Body of pancreas (tissue), 4 donors: ENCODE measurements at regions not wholly inside any gene's neighbourhood (a gene's known extent, or its start where the extent isn't known, plus 50 kb on each side); places are given as distances from the start of the nearest gene placed in this dataset.

Experiments used
- ATAC-seq: fragments of 150-250 bp; one replicate; pipeline ENCODE4 v1.9.1; 2016
- DNase-seq, 4 donors: peaks; one replicate each; pipeline ENCODE4 v3.0.0-alpha.2; 2019
- H3K27ac ChIP-seq, 4 donors: fragments of 200-600 bp; sonication (generic); 1 replicate in 3 of 4; 2 replicates in 1 of 4; pipeline versions ENCODE4 v1.5.1 to v1.6.1; 2016 to 2019; ENCODE audit warnings: mild to moderate bottlenecking in 1 of 4, mixed read lengths in 1 of 4, moderate library complexity in 1 of 4
- H3K27me3 ChIP-seq, 2 donors: fragments of 200-600 bp; sonication (generic); one replicate each; pipeline ENCODE4 v1.6.0; 2016; ENCODE audit warnings: mild to moderate bottlenecking in 1 of 2
- H3K36me3 ChIP-seq, 2 donors: fragments of 200-600 bp; sonication (generic); replicated peaks in 1 of 2; 2 replicates each; pipeline ENCODE4 v1.5.1; 2016; ENCODE audit warnings: low read depth in 2 of 2; ENCODE audit not compliant: insufficient read depth in 1 of 2
- H3K4me1 ChIP-seq: fragments of 200-600 bp; sonication (generic); one replicate; pipeline ENCODE4 v1.6.0; 2016
- H3K4me3 ChIP-seq, 2 donors: fragments of 200-600 bp; sonication (generic); 1 replicate in 1 of 2; 2 replicates in 1 of 2; pipeline ENCODE4 v1.5.1; 2016 to 2019
- H3K9me3 ChIP-seq, 3 donors: fragments of 200-600 bp; sonication (generic); 1 replicate in 2 of 3; 2 replicates in 1 of 3; pipeline ENCODE4 v1.5.1; 2016
- POLR2A ChIP-seq, 3 donors: fragments of 450-650 bp; IDR thresholded peaks; one replicate each; pipeline ENCODE4 v1.6.1; 2016; ENCODE audit warnings: antibody characterized with exemption in 3 of 3, mild to moderate bottlenecking in 2 of 3
- WGBS, 2 donors: methylation state at CpG; one replicate each; pipeline ENCODE4 v1.1.5; 2017; 5-methylcytosine and 5-hydroxymethylcytosine counted together
- intact Hi-C: fragments of 100-400 bp; cut with DNase I; formaldehyde crosslinking; loops from one replicate; pipeline ENCODE4 v1.15.1; 2023
- TF ChIP-seq, protein P1 (sequence below), 7 experiments: fragments of 450-650 bp in 4 of 7; fragments of 200-600 bp in 3 of 7; sonication (generic) in 3 of 7; IDR thresholded peaks; one replicate each; pipeline ENCODE4 v1.5.1; 2016 to 2019; ENCODE audit warnings: antibody characterized with exemption in 7 of 7

GRCh38 chr9:28329323-28329722 lies 756.0 kb upstream of the C9orf72 start:
- no peak for DNase-seq
- Histone ChIP-seq H3K9me3 (peaks cover 0 to 6% (median 0%) of the 10 kb centered on the region in 3 donors), H3K4me3 (no peak overlapping the region), H3K27me3 (no peaks in the 10 kb centered on the region), H3K36me3 (no peaks in the 10 kb centered on the region), H3K4me1 (no peaks in the 10 kb centered on the region), H3K27ac (no peak overlapping the region)
- no peak for ATAC-seq
- 64 to 71% methylated on average over 3 of the region's 3 CpGs for WGBS, 2 donors
- TF ChIP-seq POLR2A (IDR thresholded peaks at IDR 0.05) = no peak
- TF ChIP-seq, protein P1, sequence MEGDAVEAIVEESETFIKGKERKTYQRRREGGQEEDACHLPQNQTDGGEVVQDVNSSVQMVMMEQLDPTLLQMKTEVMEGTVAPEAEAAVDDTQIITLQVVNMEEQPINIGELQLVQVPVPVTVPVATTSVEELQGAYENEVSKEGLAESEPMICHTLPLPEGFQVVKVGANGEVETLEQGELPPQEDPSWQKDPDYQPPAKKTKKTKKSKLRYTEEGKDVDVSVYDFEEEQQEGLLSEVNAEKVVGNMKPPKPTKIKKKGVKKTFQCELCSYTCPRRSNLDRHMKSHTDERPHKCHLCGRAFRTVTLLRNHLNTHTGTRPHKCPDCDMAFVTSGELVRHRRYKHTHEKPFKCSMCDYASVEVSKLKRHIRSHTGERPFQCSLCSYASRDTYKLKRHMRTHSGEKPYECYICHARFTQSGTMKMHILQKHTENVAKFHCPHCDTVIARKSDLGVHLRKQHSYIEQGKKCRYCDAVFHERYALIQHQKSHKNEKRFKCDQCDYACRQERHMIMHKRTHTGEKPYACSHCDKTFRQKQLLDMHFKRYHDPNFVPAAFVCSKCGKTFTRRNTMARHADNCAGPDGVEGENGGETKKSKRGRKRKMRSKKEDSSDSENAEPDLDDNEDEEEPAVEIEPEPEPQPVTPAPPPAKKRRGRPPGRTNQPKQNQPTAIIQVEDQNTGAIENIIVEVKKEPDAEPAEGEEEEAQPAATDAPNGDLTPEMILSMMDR (IDR thresholded peaks at IDR 0.05) = no peak
- intact Hi-C loops = no loop called here

GRCh38 chr9:28332648-28333047 lies 759.4 kb upstream of the C9orf72 start:
- Histone ChIP-seq H3K36me3 (no peaks in the 10 kb centered on the region), H3K9me3 (no peaks in the 10 kb centered on the region), H3K27ac (no peak overlapping the region), H3K27me3 (no peaks in the 10 kb centered on the region), H3K4me1 (no peaks in the 10 kb centered on the region), H3K4me3 (no peak overlapping the region)
- 39 to 51% methylated on average over 3 of the region's 3 CpGs for WGBS, 2 donors
- intact Hi-C loops = no loop called here
- TF ChIP-seq POLR2A (IDR thresholded peaks at IDR 0.05) = no peak
- TF ChIP-seq, protein P1 (IDR thresholded peaks at IDR 0.05) = no peak
- DNase-seq (no peak), ATAC-seq (no peak)

DNA sequence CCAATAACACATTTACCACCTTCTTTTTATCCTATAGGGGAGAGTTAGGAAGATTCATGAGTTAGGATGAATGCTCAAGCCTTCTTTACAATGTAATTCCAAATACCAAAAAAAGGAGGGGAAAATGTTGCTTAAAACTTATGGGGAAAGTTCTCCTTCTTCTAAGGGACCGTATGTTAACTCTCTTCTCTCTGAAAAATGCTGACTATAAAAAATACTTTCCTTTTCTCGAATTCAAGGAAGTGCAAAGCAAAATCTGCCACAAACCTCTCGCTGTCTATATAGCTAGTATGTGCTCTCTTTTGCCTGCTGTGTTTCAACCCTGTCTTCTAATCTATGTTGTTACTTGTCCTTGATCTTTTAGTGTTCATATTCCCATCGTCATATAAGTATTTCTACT lies 768.6 kb upstream of the C9orf72 start:
- Histone ChIP-seq H3K4me1 (no peaks in the 10 kb centered on the region), H3K27ac (no peak overlapping the region), H3K9me3 (no peaks in the 10 kb centered on the region), H3K36me3 (no peaks in the 10 kb centered on the region), H3K27me3 (no peaks in the 10 kb centered on the region), H3K4me3 (no peak overlapping the region)
- DNase-seq (no peak), ATAC-seq (no peak)
- no peak for TF ChIP-seq POLR2A (IDR thresholded peaks at IDR 0.05)
- TF ChIP-seq, protein P1 (IDR thresholded peaks at IDR 0.05) = no peak
- 51 to 57% methylated on average over 4 of the region's 4 CpGs for WGBS, 2 donors
- intact Hi-C loops = no loop called here

DNA sequence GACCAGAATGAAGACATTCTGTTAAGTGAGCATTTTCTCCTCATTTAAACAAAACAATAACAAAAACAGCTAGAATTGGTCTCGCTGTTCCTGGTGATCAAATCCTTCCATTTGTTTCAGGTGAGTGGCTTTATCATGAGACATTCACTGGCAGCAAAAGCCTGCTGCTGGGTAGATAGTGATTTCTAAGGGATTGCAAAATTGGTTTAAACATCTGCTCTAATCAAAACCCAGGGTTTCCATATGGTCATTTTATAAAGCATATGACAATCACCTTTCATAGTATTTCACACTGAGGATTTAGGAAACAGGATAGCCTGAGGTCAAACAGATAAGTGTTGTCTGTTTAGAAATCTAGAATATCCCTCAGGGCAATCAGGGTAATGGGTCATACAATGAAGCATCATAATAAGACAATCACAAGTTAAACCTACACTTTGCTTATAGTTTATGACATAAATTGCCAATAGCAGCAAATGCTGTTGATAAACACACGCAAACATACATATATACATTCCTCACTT lies 769.6 kb upstream of the C9orf72 start:
- H3K27ac ChIP-seq = no peak overlapping the region
- TF ChIP-seq, protein P1 (IDR thresholded peaks at IDR 0.05) = no peak
- TF ChIP-seq POLR2A (IDR thresholded peaks at IDR 0.05) = no peak
- no peak for DNase-seq
- H3K36me3 ChIP-seq = no peaks in the 10 kb centered on the region
- intact Hi-C loops = no loop called here
- no peak for ATAC-seq
- 59 to 64% methylated on average over 2 of the region's 2 CpGs for WGBS, 2 donors
- H3K27me3 ChIP-seq = no peaks in the 10 kb centered on the region
- no peaks in the 10 kb centered on the region for H3K4me1 ChIP-seq
- H3K4me3 ChIP-seq = no peak overlapping the region
- H3K9me3 ChIP-seq = no peaks in the 10 kb centered on the region

DNA sequence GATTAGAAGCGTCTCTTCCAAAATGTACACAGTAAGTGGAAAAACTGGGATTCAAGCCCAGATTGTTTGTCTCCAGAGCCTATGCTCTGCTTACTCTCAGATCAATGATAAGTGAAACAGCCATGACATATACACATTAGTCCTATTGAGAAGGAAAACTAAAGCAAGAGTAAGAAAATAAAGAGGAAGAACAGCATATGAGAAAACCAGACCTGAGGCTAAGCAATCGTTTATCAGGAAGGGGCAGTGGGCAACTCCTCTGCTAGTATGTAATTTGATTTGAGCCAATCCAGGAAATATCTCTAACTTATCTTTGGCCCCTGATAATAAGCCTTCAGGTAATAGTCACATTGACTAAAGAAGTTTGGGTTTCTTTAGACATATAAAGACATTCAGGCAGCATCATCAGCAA lies 789.9 kb upstream of the C9orf72 start:
- DNase-seq = no peak
- H3K4me3 ChIP-seq = no peak overlapping the region
- no peak overlapping the region for H3K27ac ChIP-seq
- H3K36me3 ChIP-seq = no peaks in the 10 kb centered on the region
- intact Hi-C loops = no loop called here
- no peaks in the 10 kb centered on the region for H3K27me3 ChIP-seq
- no peak for ATAC-seq
- WGBS, 2 donors = 10 to 25% methylated on average over 2 of the region's 2 CpGs
- H3K9me3 ChIP-seq = no peaks in the 10 kb centered on the region
- no peak for TF ChIP-seq POLR2A (IDR thresholded peaks at IDR 0.05)
- TF ChIP-seq, protein P1 (IDR thresholded peaks at IDR 0.05) = no peak
- H3K4me1 ChIP-seq = no peaks in the 10 kb centered on the region
